Stimulated activated CD8-positive, alpha-beta memory T cell treated with anti-CD3 and anti-CD28 coated beads, Interleukin-4, amount 100 ng/mL, for 1 hour (primary cell): ENCODE measurements at regions not wholly inside any gene's neighbourhood (a gene's known extent, or its start where the extent isn't known, plus 50 kb on each side); places are given as distances from the start of the nearest gene placed in this dataset.
"Not testable (repeated sequence)": the region's sequence is repeated elsewhere in the genome, so short reads cannot be mapped to it uniquely, and the experiment has no call there.

Experiments used
- DNase-seq, 2 donors: peaks; one replicate each; pipeline ENCODE4 v3.0.0-alpha.2; 2020; ENCODE audit warnings: low read depth in 2 of 2, low spot score in 1 of 2

- DNase-seq = not testable (repeated sequence)
Observed at GRCh38 chr7:3159926-3160325, 116.3 kb upstream of the CARD11 start.

GRCh38 chr7:3162289-3162688, 118.6 kb upstream of the CARD11 start:
- no peak for DNase-seq

GRCh38 chr7:3162798-3163197, 119.1 kb upstream of the CARD11 start:
- DNase-seq = not testable (repeated sequence)

DNA sequence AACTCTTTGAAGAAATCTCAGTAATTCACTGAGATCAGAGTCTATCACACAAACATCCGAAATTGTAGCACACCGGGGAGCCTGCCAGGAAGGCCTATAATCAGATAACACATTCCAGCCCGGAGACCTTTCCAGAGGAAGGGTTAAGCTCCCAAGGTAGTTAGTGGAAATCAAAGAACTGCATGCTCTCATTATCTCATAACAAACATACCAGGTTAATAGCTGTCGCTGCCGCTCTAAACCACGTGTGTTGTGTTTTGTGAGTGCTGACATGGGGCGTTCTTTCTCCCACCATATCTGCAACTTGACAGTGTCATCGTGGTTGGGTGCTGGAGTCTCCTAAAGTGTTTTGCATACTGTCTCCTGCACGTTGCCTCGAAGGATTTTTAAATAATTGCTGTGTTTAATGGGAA, 120.7 kb upstream of the CARD11 start:
- DNase-seq = no peak

- DNase-seq = no peak
Observed at GRCh38 chr7:3165681-3166580, 122.3 kb upstream of the CARD11 start.

DNA sequence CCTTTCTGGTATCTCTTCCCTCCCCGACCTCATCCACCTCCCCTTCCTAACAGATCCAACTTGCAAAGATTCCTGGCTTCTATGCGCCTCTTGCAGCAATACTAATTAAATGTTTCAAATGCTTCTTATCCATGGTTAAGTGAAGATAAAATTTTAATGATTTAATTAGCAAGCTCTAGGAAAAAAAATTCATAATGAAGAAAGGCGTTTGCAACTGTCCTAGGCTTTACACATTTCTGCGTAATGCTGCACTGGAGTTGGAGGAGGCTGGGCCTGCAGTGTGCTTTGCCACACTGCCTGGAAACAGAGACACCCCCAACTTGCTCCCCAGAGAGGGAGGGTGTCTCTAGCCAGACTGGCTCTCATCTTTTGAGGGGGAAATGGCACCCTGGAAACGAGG, 123.9 kb upstream of the CARD11 start:
- DNase-seq = no peak

GRCh38 chr7:3168370-3168769, 124.7 kb upstream of the CARD11 start:
- no peak for DNase-seq

DNA sequence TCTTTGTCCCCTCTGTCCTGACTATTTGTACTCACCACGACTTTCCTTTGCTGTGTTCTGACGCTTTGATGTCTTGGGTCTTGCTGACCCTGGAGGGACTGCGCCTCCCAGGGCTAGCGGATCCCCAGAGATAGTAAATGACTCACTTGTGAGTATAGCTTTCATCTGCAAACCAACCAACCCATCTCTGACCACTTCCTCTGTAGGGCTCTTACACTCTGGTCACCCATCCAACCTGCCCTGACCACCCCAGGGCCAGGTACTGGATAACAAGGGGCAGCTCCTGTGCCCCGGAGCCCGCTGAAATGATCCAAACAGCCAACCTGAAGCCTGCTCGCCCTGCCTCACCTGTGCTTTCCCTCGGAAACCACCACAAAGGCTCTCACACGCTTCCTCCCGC, 125.2 kb upstream of the CARD11 start:
- DNase-seq = no peak

DNA sequence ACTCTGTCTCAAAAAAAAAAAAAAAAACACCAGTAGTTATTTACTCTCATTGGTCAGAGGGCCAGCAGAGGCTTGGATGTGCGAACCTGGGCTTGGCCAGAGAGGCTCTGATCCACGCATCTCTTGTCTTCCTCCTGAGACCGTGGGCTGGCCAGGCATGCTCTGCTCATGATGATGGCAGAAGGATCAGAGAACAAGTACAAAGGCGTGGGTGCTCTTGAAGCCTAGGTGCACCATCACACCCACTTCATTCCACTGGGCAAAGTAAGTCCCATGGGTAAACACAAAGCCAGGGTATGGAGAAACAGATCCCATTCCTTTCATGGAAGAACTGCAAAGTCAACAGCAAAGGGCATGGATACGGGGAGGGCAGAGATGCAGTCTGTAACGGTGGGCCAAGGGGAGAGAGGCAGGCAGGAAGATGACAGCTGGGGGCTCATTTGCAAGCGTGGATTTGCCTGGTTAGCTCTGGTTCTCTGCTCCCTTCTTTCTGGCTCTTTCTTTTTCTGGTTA, 128.2 kb upstream of the SDK1 start:
- DNase-seq = no peak

GRCh38 chr7:3174515-3175284, 126.4 kb upstream of the SDK1 start:
- DNase-seq = no peak

DNA sequence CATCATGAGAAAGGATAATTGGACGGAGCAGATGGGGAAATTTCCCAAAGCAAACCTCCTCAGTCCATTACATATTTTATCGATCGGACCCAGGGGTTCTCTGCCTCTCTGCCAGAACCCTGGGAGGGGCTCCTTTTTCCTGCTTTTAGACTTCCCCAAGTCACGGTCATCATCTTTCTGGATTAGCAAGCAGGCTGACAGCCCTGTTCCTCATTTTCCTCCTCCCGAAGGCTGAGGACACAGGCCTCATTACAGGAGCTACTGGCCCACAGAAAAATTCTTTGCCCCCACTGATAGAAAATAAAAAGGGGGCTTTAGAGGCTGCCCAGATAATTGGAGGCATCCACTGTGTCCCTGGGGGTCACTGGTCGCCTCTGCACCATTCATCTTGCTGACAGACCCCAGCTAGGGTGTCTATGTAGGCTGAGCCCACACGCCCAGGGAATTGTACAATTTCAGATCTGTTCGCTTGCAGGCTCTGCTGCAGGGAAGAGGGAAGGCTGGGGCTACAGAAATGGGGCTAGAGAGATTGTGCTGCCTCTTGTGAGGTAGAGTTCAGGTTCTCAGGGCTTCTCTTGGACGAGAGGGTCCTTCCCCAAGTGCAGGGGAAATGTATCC, 125.7 kb upstream of the SDK1 start:
- no peak for DNase-seq

- no peak for DNase-seq
Observed at GRCh38 chr7:3176112-3177000, 124.7 kb upstream of the SDK1 start.

DNA sequence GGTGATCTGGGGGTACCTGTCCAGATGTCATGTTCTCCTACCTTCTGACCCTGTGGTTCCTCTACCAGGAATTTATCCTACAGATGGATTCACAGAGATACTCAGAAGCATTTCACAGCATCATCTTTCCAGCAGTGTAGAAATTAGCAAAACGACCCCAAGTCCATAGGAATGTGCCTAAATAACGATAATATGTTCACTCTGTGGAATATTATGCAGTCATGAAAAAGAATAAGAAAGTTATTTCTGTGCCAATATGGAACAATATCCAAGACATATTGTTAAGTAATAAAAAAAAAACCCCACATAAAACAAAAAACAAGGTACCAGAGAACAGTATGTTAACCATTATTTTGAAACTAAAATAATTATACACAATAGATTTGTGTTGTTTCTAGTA, 123.8 kb upstream of the SDK1 start:
- no peak for DNase-seq

DNA sequence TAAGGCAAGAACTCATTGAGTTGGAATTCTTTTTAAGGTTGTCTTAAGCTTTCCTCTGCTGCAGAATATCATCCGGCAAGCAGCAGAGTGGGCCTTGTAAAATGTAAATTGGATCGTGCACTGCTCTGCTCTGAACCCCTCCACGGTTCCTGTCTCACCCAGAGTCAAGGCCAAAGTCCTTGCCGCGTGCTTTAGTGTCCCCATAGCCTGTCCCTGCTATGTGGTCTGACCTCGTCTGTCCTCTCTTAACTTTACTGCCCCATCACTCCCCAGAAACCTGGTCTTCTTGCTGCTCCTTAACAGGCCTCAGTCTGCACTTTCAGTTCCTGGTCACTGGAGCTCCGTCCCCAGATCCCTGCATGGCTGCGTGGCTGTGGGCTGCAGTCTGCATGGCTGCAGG, 121.6 kb upstream of the SDK1 start:
- no peak for DNase-seq

GRCh38 chr7:3180604-3181003, 120.4 kb upstream of the SDK1 start:
- no peak for DNase-seq

- not testable (repeated sequence) for DNase-seq
Observed at GRCh38 chr7:3182055-3182454, 119.0 kb upstream of the SDK1 start.

DNA sequence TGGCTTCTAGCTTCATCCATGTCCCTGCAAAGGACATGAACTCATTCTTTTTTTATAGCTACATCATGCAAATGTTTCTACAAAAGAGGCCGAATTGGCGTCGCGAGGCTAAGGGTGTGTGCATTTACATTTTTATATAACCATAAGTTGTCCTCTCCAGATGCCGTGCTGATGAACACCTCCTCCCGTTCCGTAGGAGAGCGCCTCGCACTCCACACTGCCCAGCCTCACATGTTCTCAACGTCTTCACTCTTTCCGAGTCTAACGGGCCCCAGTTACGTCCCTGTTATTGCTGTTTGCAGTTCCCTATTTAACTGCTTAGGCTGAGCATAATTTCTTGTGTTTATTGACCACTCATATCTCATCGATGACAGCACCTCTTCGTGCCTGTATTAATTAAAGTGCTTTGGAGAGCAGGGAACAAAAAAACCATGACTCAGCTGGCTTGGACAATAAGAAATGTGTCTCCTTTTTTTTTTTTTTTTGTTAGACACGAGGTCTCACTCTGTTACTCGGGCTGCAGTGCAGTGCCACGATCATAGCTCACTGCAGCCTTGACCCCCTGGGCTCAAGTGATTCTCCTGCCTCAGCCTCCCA, 113.5 kb upstream of the SDK1 start:
- DNase-seq = no peak

- DNase-seq = no peak
Observed at GRCh38 chr7:3188946-3189345, 112.1 kb upstream of the SDK1 start.

- DNase-seq = no peak
Observed at GRCh38 chr7:3191548-3191947, 109.5 kb upstream of the SDK1 start.

DNA sequence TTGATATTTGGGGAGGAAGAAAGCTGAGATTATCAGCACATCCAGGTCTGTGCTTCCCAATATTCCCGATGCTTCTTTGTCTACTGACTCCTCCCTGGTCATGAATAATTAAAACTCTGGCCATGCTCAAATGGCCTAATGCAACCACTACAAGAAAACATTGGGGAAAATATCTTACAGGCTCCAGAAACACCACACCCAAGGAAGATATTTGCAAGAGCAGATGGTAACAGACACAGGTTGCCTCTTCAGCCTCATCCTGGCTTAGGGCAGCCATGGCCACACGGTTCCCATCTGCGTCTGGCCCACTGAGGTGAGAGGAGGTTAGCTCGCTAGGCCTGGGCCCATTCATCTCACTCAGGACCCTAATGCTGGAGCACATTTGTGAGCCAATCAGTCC, 108.4 kb upstream of the SDK1 start:
- DNase-seq = no peak
